PC-9 (cell line): ENCODE measurements at regions not wholly inside any gene's neighbourhood (a gene's known extent, or its start where the extent isn't known, plus 50 kb on each side); places are given as distances from the start of the nearest gene placed in this dataset.

ENCODE experiments used
- CTCF ChIP-seq: fragments of 200-600 bp; sonication (generic); conservative IDR thresholded peaks from 2 replicates; pipeline ENCODE4 v1.6.1; 2017; ENCODE audit warnings: mixed run types, antibody characterized with exemption, mild to moderate bottlenecking, moderate library complexity
- EZH2 ChIP-seq: fragments of 200-600 bp; sonication (generic); IDR thresholded peaks from 2 replicates; pipeline ENCODE4 v1.8.0; 2017; ENCODE audit warnings: antibody characterized with exemption, low read depth

- TF ChIP-seq CTCF, result no peak
- no peak for TF ChIP-seq EZH2
Measured at GRCh38 chr9:110093871-110094270, 114.1 kb downstream of the C9orf152 start.
